ENCODE measurements at regions not wholly inside any gene's neighbourhood (a gene's known extent, or its start where the extent isn't known, plus 50 kb on each side); places are given as distances from the start of the nearest gene placed in this dataset.

- TF ChIP-seq EZH2 (IDR thresholded peaks at IDR 0.05; ENCODE audit: borderline replicate concordance, insufficient read depth, low read depth, low read length, poor library complexity, severe bottlenecking) (no peak), CTCF (IDR thresholded peaks at IDR 0.05) (no peak)
- H2AFZ ChIP-seq (ENCODE audit: insufficient read depth, low read depth, low read length, poor library complexity, severe bottlenecking): no peak overlapping the region
- H4K20me1 ChIP-seq (ENCODE audit: control insufficient read depth, insufficient read depth, low read length, poor library complexity, severe bottlenecking): no peaks in the 10 kb centered on the region
- Mint-ChIP-seq H3K27me3 (no peaks in the 10 kb centered on the region), H3K4me1 (no peaks in the 10 kb centered on the region), H3K4me3 (no peak overlapping the region), H3K27ac (no peak overlapping the region), H3K9me3 (ENCODE audit: insufficient read depth) (no peaks in the 10 kb centered on the region)
- H3K4me3 ChIP-seq (ENCODE audit: control extremely low read depth in 1 of 5, extremely low read depth in 1 of 5, insufficient read depth in 1 of 5, low read depth in 2 of 5, low read length in 4 of 5): no peak overlapping the region
- ATAC-seq (ENCODE audit: low read depth): no peak
- H3K4me1 ChIP-seq (ENCODE audit: control insufficient read depth in 2 of 2, insufficient read depth in 2 of 2, low read length in 2 of 2): no peaks in the 10 kb centered on the region
- H3K27ac ChIP-seq (ENCODE audit: low read length in 2 of 2): no peak overlapping the region
- H3K9me3 ChIP-seq (ENCODE audit: control extremely low read depth in 1 of 3, control insufficient read depth in 2 of 3, insufficient read depth in 1 of 3, low read length in 2 of 3): no peaks in the 10 kb centered on the region
- no peaks in the 10 kb centered on the region for H3K79me2 ChIP-seq (ENCODE audit: control insufficient read depth, insufficient read depth, low read length)
- intact Hi-C loops (cut with micrococcal nuclease): no loop called here
- ChIA-PET CTCF (no interaction called here), POLR2A (no interaction called here)
- no peak overlapping the region for H3K9ac ChIP-seq (ENCODE audit: low read length)
- H3K4me2 ChIP-seq (replicated peaks; ENCODE audit: low read depth, low read length, poor library complexity, severe bottlenecking): no peak overlapping the region
- DNase-seq: no peak
- WGBS (ENCODE audit: insufficient coverage): 100% methylated on average over 1 of the region's 4 CpGs
- no peaks in the 10 kb centered on the region for H3K27me3 ChIP-seq (replicated peaks in 1 of 4; ENCODE audit: control extremely low read depth in 1 of 4, control insufficient read depth in 3 of 4, insufficient read depth in 4 of 4, low read length in 3 of 4)
- no peaks in the 10 kb centered on the region for H3K36me3 ChIP-seq (replicated peaks in 1 of 2; ENCODE audit: control extremely low read depth in 1 of 2, control insufficient read depth in 1 of 2, extremely low read depth in 1 of 2, insufficient read depth in 2 of 2, low read length in 1 of 2)
These were observed 183.8 kb upstream of the MKLN1 start for GRCh38 chr7:131143869-131144268.

- H3K4me1 Mint-ChIP-seq: no peaks in the 10 kb centered on the region
- H3K9me3 Mint-ChIP-seq (ENCODE audit: insufficient read depth): no peaks in the 10 kb centered on the region
- Histone ChIP-seq H3K36me3 (replicated peaks in 1 of 2; ENCODE audit: control extremely low read depth in 1 of 2, control insufficient read depth in 1 of 2, extremely low read depth in 1 of 2, insufficient read depth in 2 of 2, low read length in 1 of 2) (no peaks in the 10 kb centered on the region), H3K9me3 (ENCODE audit: control extremely low read depth in 1 of 3, control insufficient read depth in 2 of 3, insufficient read depth in 1 of 3, low read length in 2 of 3) (no peaks in the 10 kb centered on the region), H3K79me2 (ENCODE audit: control insufficient read depth, insufficient read depth, low read length) (no peaks in the 10 kb centered on the region), H3K4me3 (ENCODE audit: control extremely low read depth in 1 of 5, extremely low read depth in 1 of 5, insufficient read depth in 1 of 5, low read depth in 2 of 5, low read length in 4 of 5) (no peak overlapping the region), H3K4me1 (ENCODE audit: control insufficient read depth in 2 of 2, insufficient read depth in 2 of 2, low read length in 2 of 2) (no peaks in the 10 kb centered on the region), H2AFZ (ENCODE audit: insufficient read depth, low read depth, low read length, poor library complexity, severe bottlenecking) (no peak overlapping the region), H3K27me3 (replicated peaks in 1 of 4; ENCODE audit: control extremely low read depth in 1 of 4, control insufficient read depth in 3 of 4, insufficient read depth in 4 of 4, low read length in 3 of 4) (no peaks in the 10 kb centered on the region), H4K20me1 (ENCODE audit: control insufficient read depth, insufficient read depth, low read length, poor library complexity, severe bottlenecking) (no peaks in the 10 kb centered on the region), H3K9ac (ENCODE audit: low read length) (no peak overlapping the region), H3K4me2 (replicated peaks; ENCODE audit: low read depth, low read length, poor library complexity, severe bottlenecking) (no peak overlapping the region), H3K27ac (ENCODE audit: low read length in 2 of 2) (no peak overlapping the region)
- TF ChIP-seq EZH2 (IDR thresholded peaks at IDR 0.05; ENCODE audit: borderline replicate concordance, insufficient read depth, low read depth, low read length, poor library complexity, severe bottlenecking) (no peak), CTCF (IDR thresholded peaks at IDR 0.05) (no peak)
- H3K27ac Mint-ChIP-seq: no peak overlapping the region
- no peak for DNase-seq
- intact Hi-C loops (cut with micrococcal nuclease): no loop called here
- H3K27me3 Mint-ChIP-seq: no peaks in the 10 kb centered on the region
- ChIA-PET POLR2A (no interaction called here), CTCF (no interaction called here)
- WGBS (ENCODE audit: insufficient coverage): 87% methylated on average over 3 of the region's 8 CpGs
- H3K4me3 Mint-ChIP-seq: no peak overlapping the region
- ATAC-seq (ENCODE audit: low read depth): no peak
These were observed 182.7 kb upstream of the MKLN1 start for GRCh38 chr7:131145026-131145425.

Data from B cell (primary cell).